Thymus (tissue), 11 donors: ENCODE measurements at regions not wholly inside any gene's neighbourhood (a gene's known extent, or its start where the extent isn't known, plus 50 kb on each side); places are given as distances from the start of the nearest gene placed in this dataset.

Experiments used
- DNase-seq, 9 donors: peaks; one replicate each; pipeline ENCODE4 v3.0.0-alpha.2; 2013; ENCODE audit warnings: low spot score in 9 of 9, low read depth in 6 of 9, missing footprints in 1 of 9
- H3K27ac ChIP-seq, 2 donors: one replicate each; pipeline ENCODE4 v1.5.1; 2013; ENCODE audit warnings: control low read depth in 1 of 2, low read depth in 1 of 2, low read length in 1 of 2, mild to moderate bottlenecking in 1 of 2, moderate library complexity in 1 of 2
- H3K27me3 ChIP-seq, 2 donors: one replicate each; pipeline ENCODE4 v1.5.1; 2013; ENCODE audit warnings: low read length in 1 of 2; ENCODE audit not compliant: control insufficient read depth in 2 of 2, insufficient read depth in 1 of 2
- H3K36me3 ChIP-seq, 2 donors: one replicate each; pipeline ENCODE4 v1.5.1; 2013; ENCODE audit warnings: low read length in 1 of 2, mild to moderate bottlenecking in 1 of 2, moderate library complexity in 1 of 2; ENCODE audit not compliant: control insufficient read depth in 2 of 2, insufficient read depth in 2 of 2
- H3K4me1 ChIP-seq, 2 donors: one replicate each; pipeline ENCODE4 v1.5.1; 2013; ENCODE audit warnings: low read length in 2 of 2; ENCODE audit not compliant: control insufficient read depth in 2 of 2, insufficient read depth in 2 of 2
- H3K4me3 ChIP-seq, 2 donors: one replicate each; pipeline ENCODE4 v1.5.1; 2013; ENCODE audit warnings: low read length in 2 of 2, control low read depth in 1 of 2, mild to moderate bottlenecking in 1 of 2
- H3K9me3 ChIP-seq, 2 donors: one replicate each; pipeline ENCODE4 v1.5.1; 2013; ENCODE audit warnings: low read length in 1 of 2, mild to moderate bottlenecking in 1 of 2; ENCODE audit not compliant: control insufficient read depth in 2 of 2, insufficient read depth in 1 of 2
- WGBS: extraction: QIAGEN DNeasy Blood & Tissue Kit; methylation state at CpG from one replicate; pipeline ENCODE4 v1.1.7; 2013; 5-methylcytosine and 5-hydroxymethylcytosine counted together
- donor health status: healthy.

DNA sequence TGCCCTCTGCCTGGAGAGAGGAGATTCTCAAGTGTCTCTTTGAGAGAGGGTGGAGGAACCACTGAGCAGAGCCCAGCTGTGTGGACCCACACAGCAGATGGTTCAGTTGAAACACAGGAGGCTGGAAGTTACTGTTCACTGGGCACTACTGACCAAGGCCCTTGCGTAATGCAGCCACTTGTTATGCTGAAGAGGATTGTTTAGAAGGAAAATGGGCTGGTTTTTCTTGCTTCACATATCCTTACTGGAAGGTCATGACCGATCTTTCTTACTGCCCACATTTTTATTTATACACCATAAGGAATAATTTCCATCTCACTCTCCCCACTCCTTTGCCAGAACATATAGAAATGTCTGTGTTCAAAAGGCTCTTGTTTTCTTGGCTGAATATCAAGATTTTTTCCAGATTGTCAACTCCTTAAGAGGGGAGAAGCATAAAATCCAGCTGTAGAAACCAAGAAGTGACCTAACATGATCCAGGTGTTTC, 375.1 kb upstream of the DDHD1 start:
- Histone ChIP-seq H3K27ac (no peak overlapping the region), H3K4me3 (no peak overlapping the region), H3K36me3 (no peaks in the 10 kb centered on the region), H3K9me3 (no peaks in the 10 kb centered on the region), H3K4me1 (no peaks in the 10 kb centered on the region), H3K27me3 (no peaks in the 10 kb centered on the region)
- no peak for DNase-seq
- WGBS = 97% methylated on average over 2 of the region's 2 CpGs

DNA sequence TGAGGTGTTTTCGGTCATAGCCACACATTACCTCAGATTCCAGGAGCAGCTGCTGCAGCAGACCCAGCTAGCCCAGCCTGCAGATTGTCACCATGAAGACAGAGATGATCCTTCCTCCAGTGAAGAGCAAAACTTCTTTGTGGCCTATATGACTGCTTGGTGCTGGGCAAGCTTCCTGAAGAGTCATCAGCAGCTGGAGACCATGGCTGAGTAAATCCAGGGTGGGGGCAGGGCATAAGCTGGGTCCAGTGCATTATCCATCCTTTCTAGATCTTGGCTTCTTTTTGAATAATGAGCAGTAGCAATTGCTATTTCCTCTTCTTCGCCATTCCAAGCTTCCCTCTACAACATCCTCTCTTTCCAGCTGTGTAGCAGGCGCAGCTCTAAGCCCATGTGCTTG, 373.1 kb upstream of the DDHD1 start:
- 74% methylated on average over 3 of the region's 3 CpGs for WGBS
- Histone ChIP-seq H3K36me3 (no peaks in the 10 kb centered on the region), H3K27me3 (no peaks in the 10 kb centered on the region), H3K27ac (no peak overlapping the region), H3K4me1 (no peaks in the 10 kb centered on the region), H3K4me3 (no peak overlapping the region), H3K9me3 (no peaks in the 10 kb centered on the region)
- DNase-seq = no peak

DNA sequence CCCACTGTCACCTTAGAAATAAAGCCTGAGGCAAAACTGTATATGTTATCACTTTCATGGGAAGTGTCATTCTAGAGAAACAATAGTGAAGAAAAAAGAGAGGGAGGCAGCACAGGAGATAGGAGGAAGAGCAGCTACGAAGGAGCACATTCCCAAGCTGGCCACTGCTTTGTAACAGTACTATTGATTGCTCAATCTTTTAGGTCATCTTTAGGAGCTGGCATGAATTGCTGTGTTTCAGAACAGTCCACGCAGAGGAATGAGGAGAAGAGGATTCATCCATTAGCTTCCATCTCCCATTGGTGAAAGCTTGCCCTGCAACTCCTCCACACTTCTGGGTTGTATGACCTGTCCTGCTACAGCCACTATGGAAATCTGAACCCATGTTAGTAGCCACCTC, 372.5 kb upstream of the DDHD1 start:
- no peaks in the 10 kb centered on the region for H3K9me3 ChIP-seq
- no peaks in the 10 kb centered on the region for H3K4me1 ChIP-seq
- no peak for DNase-seq
- 97% methylated on average over 2 of the region's 2 CpGs for WGBS
- no peaks in the 10 kb centered on the region for H3K27me3 ChIP-seq
- no peak overlapping the region for H3K27ac ChIP-seq
- H3K36me3 ChIP-seq = no peaks in the 10 kb centered on the region
- H3K4me3 ChIP-seq = no peak overlapping the region

DNA sequence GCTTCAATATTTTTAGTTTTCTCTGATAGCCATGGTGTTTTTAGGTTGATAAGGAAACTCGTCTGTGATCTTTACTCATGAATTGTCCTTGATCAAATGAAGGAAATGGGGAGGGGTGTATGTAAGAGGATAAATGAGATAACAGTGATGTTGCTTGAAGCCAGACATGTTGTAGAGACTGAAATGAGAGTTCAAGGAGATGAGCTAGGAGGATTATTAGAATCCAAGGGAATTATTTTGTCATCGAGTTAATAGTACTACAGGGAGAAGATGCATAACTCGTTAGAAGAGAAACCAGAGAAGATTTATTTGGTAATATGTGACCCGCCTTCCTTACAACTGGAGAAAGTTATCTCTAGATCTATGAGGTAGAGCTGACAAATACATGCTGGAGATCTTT, 371.3 kb upstream of the DDHD1 start:
- Histone ChIP-seq H3K36me3 (no peaks in the 10 kb centered on the region), H3K27ac (no peak overlapping the region)
- 93% methylated on average over 4 of the region's 4 CpGs for WGBS

DNA sequence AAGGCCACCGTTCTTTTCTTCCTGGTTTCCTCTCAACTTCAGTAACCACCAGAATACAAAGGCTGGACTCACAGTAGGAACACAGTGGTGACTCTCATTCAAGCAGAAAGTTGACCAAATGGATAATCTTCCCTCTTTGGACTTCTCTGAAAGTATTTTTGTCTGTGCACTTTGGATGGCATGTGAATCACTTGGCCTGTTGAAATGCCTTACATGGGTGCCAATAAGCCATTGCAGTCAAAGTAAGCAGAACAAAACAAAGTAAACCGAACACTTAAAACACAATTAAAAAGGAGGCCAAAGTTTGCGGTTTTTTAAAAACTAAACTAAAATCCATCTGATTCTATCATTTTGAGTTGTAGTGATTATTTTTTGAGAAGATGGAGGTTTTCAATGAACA, 370.1 kb upstream of the DDHD1 start:
- DNase-seq = no peak
- Histone ChIP-seq H3K9me3 (no peaks in the 10 kb centered on the region), H3K4me1 (no peaks in the 10 kb centered on the region), H3K27ac (no peak overlapping the region), H3K27me3 (no peaks in the 10 kb centered on the region), H3K4me3 (no peak overlapping the region), H3K36me3 (no peaks in the 10 kb centered on the region)
- WGBS = 95% methylated on average over 3 of the region's 3 CpGs

More for the DNA sequence above, 371.3 kb upstream of the DDHD1 start:
- Histone ChIP-seq H3K4me1 (no peaks in the 10 kb centered on the region), H3K9me3 (no peaks in the 10 kb centered on the region), H3K27me3 (no peaks in the 10 kb centered on the region), H3K4me3 (no peak overlapping the region)
- no peak for DNase-seq

DNA sequence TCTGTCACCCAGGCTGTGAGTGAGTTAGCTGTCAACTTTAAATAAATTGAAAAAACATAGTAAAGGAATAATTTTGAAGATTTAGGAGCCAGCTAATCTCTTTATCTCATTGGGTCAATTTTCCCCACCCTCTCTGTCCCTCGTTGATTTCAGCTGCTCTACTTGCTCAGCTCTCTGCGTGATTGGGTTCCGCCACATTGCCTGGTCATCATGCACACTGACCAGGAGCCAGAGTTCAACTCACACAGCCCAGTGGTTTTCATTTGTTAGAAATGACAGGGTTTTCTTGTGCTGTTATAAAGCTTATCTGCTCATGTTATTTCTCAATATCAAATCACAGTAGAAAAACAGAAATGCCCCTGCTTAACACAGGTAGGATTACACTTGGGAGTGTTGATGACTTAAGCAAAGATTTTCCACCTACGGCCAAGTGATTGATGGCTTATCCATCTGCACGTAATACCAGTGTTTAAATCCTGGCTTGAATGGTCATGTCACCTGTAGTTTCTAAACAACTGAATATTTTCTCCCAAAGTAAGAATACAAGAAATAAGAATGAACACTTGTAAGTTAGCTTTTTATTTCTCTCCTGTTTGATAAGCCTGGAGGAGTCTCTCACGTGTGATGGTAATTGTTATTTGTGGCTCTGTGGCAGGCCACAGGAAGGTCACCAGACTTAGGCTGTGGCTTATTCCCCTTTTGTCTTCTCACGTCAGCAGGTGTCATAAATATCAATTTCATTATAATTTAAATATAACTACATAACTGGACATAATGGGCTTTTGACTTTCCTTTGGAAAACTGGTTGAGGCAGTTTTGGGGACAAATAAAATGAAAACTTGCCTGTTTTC, 367.2 kb upstream of the DDHD1 start:
- no peaks in the 10 kb centered on the region for H3K36me3 ChIP-seq

DNA sequence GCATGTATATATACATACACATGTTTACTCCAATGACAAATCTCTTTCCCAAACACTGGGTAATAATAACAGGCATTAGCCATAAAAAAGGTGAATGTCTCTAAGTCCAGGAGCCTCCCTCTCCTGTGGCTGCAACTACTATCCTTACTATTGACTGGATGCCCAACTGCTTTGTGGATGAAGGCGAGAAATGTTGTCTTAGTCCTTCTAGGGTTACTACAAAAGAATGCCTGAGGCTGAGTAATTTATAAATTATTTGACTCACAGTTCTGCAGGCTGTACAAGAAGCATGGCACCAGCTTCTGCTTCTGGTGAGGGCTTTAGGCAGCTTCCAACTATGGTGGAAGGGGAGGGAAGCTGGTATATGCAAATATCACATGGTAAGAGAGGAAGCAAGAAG, 366.0 kb upstream of the DDHD1 start:
- H3K4me3 ChIP-seq = no peak overlapping the region
- 91% methylated on average over 1 of the region's 1 CpG for WGBS
- DNase-seq = no peak
- H3K36me3 ChIP-seq = no peaks in the 10 kb centered on the region
- H3K4me1 ChIP-seq = no peaks in the 10 kb centered on the region
- H3K27ac ChIP-seq = no peak overlapping the region
- no peaks in the 10 kb centered on the region for H3K9me3 ChIP-seq
- no peaks in the 10 kb centered on the region for H3K27me3 ChIP-seq

More for the DNA sequence above, 367.2 kb upstream of the DDHD1 start:
- Histone ChIP-seq H3K27me3 (no peaks in the 10 kb centered on the region), H3K9me3 (no peaks in the 10 kb centered on the region), H3K27ac (no peak overlapping the region), H3K4me3 (no peak overlapping the region), H3K4me1 (no peaks in the 10 kb centered on the region)
- 74% methylated on average over 7 of the region's 7 CpGs for WGBS
- no peak for DNase-seq

DNA sequence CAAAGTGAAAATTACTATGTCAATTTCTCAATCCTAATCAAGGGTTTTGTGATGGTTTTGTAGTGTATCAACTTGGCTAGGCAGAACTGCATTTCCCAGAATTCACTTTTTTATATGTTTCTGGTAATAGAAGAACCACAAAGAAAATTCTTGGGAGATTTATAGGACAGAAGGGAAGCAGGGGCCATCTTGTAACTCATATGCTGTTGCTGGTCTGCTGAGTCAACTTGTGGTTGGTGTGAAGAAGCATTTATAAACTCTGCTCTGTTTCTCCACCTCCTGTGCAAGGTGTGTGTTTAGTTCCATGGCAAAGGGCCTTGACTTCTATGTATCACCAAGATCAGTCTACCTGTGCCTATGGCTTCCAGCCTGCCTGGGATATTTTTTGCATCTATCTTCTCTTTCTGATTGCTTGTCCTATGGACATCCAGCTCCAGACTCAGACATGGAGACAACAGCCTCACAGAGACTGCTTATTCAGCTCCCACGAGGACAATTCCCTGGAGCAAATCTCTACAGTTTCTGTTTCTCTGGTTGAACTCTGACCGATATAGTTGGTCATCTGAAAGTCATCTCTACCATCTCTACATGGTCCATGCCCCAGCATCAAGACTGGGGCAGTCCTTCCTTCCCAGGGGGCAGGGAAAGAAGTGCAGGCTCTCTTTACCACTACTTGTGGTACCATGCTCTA, 364.3 kb upstream of the DDHD1 start:
- DNase-seq = no peak
- Histone ChIP-seq H3K27me3 (no peaks in the 10 kb centered on the region), H3K9me3 (no peaks in the 10 kb centered on the region), H3K4me3 (no peak overlapping the region), H3K4me1 (no peaks in the 10 kb centered on the region), H3K27ac (no peak overlapping the region), H3K36me3 (no peaks in the 10 kb centered on the region)
- WGBS = 98% methylated on average over 2 of the region's 2 CpGs

DNA sequence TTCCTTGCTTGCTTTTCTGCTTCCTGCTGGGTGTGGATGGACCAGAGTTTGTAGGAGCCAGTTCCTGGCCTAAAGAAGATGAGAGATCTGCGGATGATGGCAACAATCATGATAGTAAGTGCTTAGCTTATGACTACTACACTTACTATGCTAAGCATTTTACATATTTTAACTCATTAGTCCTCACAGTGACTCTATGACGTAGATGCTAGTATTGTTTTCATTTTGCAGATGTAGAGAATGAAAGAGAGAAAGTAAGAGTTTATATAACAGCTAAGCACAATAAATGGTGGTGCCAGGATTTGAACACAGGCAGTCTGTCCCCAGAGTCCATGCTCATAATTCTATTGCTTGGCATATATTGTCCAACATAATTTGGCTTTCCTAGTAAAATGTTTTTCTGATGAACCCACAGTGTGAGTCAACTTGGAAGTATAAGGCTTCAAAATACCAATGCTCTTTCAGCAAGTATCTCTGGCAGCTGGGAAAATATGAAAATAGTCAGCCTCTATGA, 363.2 kb upstream of the DDHD1 start:
- no peaks in the 10 kb centered on the region for H3K4me1 ChIP-seq
- H3K27me3 ChIP-seq = no peaks in the 10 kb centered on the region
- H3K9me3 ChIP-seq = no peaks in the 10 kb centered on the region
- 94% methylated on average over 2 of the region's 2 CpGs for WGBS
- no peaks in the 10 kb centered on the region for H3K36me3 ChIP-seq
- no peak overlapping the region for H3K4me3 ChIP-seq
- no peak overlapping the region for H3K27ac ChIP-seq
- DNase-seq = no peak
